ENCODE measurements at regions not wholly inside any gene's neighbourhood (a gene's known extent, or its start where the extent isn't known, plus 50 kb on each side); places are given as distances from the start of the nearest gene placed in this dataset.

GRCh38 chr5:4203146-4203545 is 607.5 kb downstream of the IRX1 start:
- Histone ChIP-seq H3K27ac (ENCODE audit: insufficient read length, low read depth, low read length) (no peak overlapping the region), H3K9me3 (ENCODE audit: control insufficient read depth, low read depth, low read length) (no peaks in the 10 kb centered on the region), H2AFZ (ENCODE audit: low read length) (no peak overlapping the region), H3K23me2 (ENCODE audit: insufficient read length, low read depth, low read length, poor library complexity, severe bottlenecking) (no peaks in the 10 kb centered on the region), H2BK5ac (ENCODE audit: insufficient read length, low read length) (no peak overlapping the region), H3K27me3 (ENCODE audit: insufficient read depth, low read length) (no peaks in the 10 kb centered on the region), H2AK5ac (ENCODE audit: insufficient read length, low read length) (no peak overlapping the region), H4K20me1 (ENCODE audit: control insufficient read depth, insufficient read depth, insufficient read length) (no peaks in the 10 kb centered on the region), H3K9ac (ENCODE audit: extremely low read depth, insufficient read length, low read length) (no peak overlapping the region), H3K79me1 (ENCODE audit: insufficient read depth, low read depth, low read length, poor library complexity, severe bottlenecking) (no peaks in the 10 kb centered on the region), H4K8ac (replicated peaks; ENCODE audit: insufficient read length, low read depth, low read length) (no peak overlapping the region), H3K18ac (ENCODE audit: insufficient read length, low read depth, low read length) (no peak overlapping the region), H2BK15ac (ENCODE audit: low read depth, low read length) (no peak overlapping the region), H3K56ac (ENCODE audit: insufficient read length, low read depth, low read length) (no peak overlapping the region), H2BK120ac (ENCODE audit: low read depth, low read length, poor library complexity, severe bottlenecking) (no peak overlapping the region), H4K5ac (ENCODE audit: insufficient read length, low read depth, low read length) (no peak overlapping the region), H2BK20ac (ENCODE audit: low read depth, low read length, poor library complexity, severe bottlenecking) (no peak overlapping the region), H3K23ac (ENCODE audit: insufficient read length, low read depth, low read length) (no peak overlapping the region), H3K4me2 (ENCODE audit: insufficient read depth, insufficient read length, low read length) (no peak overlapping the region), H3K79me2 (ENCODE audit: insufficient read depth, low read length) (no peaks in the 10 kb centered on the region), H3K4me1 (ENCODE audit: insufficient read depth, low read length) (peaks cover 13% of the 10 kb centered on the region), H3K14ac (ENCODE audit: insufficient read depth, low read length) (no peak overlapping the region; the same call in 1 of the 2 replicates), H4K91ac (ENCODE audit: insufficient read length, low read depth, low read length) (no peak overlapping the region), H3K4ac (ENCODE audit: low read depth, low read length) (no peak overlapping the region), H2BK12ac (ENCODE audit: insufficient read length, low read depth, low read length) (no peak overlapping the region), H3T11ph (ENCODE audit: low read length) (no peak overlapping the region)
- no peak overlapping the region for H3K27ac Mint-ChIP-seq
- no peaks in the 10 kb centered on the region for H3K36me3 Mint-ChIP-seq (ENCODE audit: insufficient read depth in 1 of 3, low read depth in 3 of 3)
- peaks cover 4% of the 10 kb centered on the region; the same call in 1 of the 2 replicates for H3K27me3 Mint-ChIP-seq (ENCODE audit: low read depth)
- H3K4me1 Mint-ChIP-seq = peaks cover 56 to 62% of the 10 kb centered on the region in 2 experiments
- no peak overlapping the region for H3K4me3 Mint-ChIP-seq
- H3K9me3 Mint-ChIP-seq = no peaks in the 10 kb centered on the region; a peak in 1 of 5 replicates
- DNase-seq = no peak
- TF ChIP-seq CTCF (conservative IDR thresholded peaks at IDR 0.05) = no peak
- WGBS (ENCODE audit: extremely low coverage, insufficient read length, low lambda C conversion rate) = no CpG with 5 or more reads among the region's 4 CpGs

All from H9 (cell line).